ENCODE measurements at regions not wholly inside any gene's neighbourhood (a gene's known extent, or its start where the extent isn't known, plus 50 kb on each side); places are given as distances from the start of the nearest gene placed in this dataset.

DNA sequence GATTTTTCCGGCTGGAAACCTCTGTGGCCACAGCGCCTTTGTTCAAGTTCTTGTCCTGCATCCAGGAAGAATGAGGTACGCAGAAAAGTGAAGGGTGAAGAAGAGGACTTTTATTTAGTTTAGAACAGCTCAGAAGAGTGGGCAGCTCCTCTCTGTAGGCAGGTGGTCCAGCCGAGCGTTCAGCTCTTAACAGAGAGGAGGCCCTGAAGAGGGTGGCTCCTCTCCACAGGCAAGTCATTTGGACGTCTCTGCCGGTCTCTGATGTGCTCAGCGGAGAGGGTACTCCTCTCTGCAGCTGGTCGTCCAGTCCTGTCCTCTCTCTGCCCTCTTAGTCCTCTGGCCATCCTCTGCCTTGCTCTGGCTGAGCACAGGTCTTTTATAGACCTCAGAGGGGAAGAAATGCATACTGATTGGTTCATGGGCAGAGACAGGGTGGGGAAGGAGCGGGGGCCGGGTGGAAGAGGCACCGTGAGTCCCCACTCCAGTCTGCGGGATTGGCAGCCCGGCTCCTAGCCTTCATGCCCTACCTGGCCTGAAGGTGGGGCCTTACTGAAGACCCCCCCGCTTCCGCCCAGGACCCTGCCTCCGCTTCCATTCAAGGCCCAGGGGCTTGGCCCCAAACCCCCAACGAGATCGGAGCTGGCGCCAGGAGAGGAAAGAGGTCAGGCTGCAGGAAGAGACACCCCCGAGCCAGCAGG lies 70.0 kb upstream of the NKD1 start:
- DNase-seq (no peak), ATAC-seq (no peak)
- Histone ChIP-seq H3K4me3 (no peak overlapping the region), H3K27me3 (ENCODE audit: insufficient read depth in 3 of 3, low read length in 2 of 3) (peaks cover 0 to 9% (median 0%) of the 10 kb centered on the region in 3 donors), H3K27ac (no peak overlapping the region), H3K36me3 (ENCODE audit: insufficient read depth in 1 of 2, low read depth in 1 of 2) (no peaks in the 10 kb centered on the region), H3K4me1 (no peaks in the 10 kb centered on the region), H3K9me3 (no peaks in the 10 kb centered on the region)
- TF ChIP-seq CTCF (IDR thresholded peaks at IDR 0.05) = no peak
- intact Hi-C loops (cut with DNase I) = no loop called here
- WGBS, 3 donors = 59 to 66% (median 61%) methylated on average over 19 to 21 of the region's 21 CpGs

- Histone ChIP-seq H3K27ac (no peak overlapping the region), H3K4me1 (no peaks in the 10 kb centered on the region), H3K9me3 (no peaks in the 10 kb centered on the region), H3K36me3 (ENCODE audit: insufficient read depth in 1 of 2, low read depth in 1 of 2) (no peaks in the 10 kb centered on the region), H3K27me3 (ENCODE audit: insufficient read depth in 3 of 3, low read length in 2 of 3) (peaks cover 0 to 5% (median 0%) of the 10 kb centered on the region in 3 donors), H3K4me3 (no peak overlapping the region)
- intact Hi-C loops (cut with DNase I) = no loop called here
- ATAC-seq (no peak), DNase-seq (no peak)
- no peak for TF ChIP-seq CTCF (IDR thresholded peaks at IDR 0.05)
- 67 to 75% (median 73%) methylated on average over 14 of the region's 14 CpGs for WGBS, 3 donors
Observed at GRCh38 chr16:50476486-50477255, 71.5 kb upstream of the NKD1 start.

DNA sequence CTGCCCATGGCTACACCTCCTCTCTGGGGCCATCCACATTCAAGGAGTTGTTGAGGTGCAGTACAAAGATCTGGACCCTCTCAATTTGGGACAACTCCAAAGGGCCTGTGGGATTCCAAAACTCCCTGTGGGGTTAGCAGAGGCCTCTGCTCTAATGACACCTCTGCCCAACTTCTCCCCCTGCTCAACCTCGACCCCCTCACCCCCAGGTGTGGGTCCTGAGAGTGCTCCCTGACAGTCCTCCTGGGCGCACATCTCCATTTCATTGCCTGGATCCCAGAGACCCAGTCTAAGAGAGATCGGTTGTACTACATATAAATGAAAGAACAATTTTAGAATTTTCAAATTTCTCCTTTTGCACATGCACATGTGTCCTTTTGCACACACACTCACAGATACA lies 73.0 kb upstream of the NKD1 start:
- no peaks in the 10 kb centered on the region for H3K36me3 ChIP-seq (ENCODE audit: insufficient read depth in 1 of 2, low read depth in 1 of 2)
- TF ChIP-seq CTCF (IDR thresholded peaks at IDR 0.05) = no peak
- H3K4me3 ChIP-seq = no peak overlapping the region
- H3K4me1 ChIP-seq = no peaks in the 10 kb centered on the region
- WGBS, 3 donors = 78 to 88% (median 84%) methylated on average over 3 of the region's 3 CpGs
- no peak overlapping the region for H3K27ac ChIP-seq
- intact Hi-C loops (cut with DNase I) = no loop called here
- DNase-seq (no peak), ATAC-seq (no peak)
- H3K27me3 ChIP-seq (ENCODE audit: insufficient read depth in 3 of 3, low read length in 2 of 3) = peaks cover 0 to 14% (median 0%) of the 10 kb centered on the region in 3 donors
- peaks cover 3% of the 10 kb centered on the region for H3K9me3 ChIP-seq

DNA sequence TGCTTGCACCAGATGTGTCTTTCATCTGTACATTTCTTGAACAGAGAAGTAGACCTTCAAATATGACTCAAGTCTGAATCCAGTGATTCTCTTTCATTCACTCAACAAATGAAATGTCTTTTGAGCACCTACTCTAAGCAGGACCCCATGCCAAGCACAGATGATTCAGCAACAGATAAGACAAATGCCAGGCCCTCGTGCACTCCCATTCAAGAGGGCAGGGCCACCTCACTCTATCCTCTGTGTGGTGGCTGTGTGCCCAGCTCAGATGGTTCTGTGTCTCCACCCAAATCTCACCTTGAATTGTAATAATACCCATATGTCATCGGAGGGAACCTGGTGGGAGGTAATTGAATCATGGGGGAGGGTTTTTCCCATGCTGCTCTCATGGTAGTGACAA lies 74.1 kb upstream of the NKD1 start:
- intact Hi-C loops (cut with DNase I) = no loop called here
- no peak overlapping the region for H3K4me3 ChIP-seq
- ATAC-seq = no peak
- H3K27ac ChIP-seq = no peak overlapping the region
- peaks cover 0 to 20% (median 0%) of the 10 kb centered on the region in 3 donors for H3K27me3 ChIP-seq (ENCODE audit: insufficient read depth in 3 of 3, low read length in 2 of 3)
- no peaks in the 10 kb centered on the region for H3K36me3 ChIP-seq (ENCODE audit: insufficient read depth in 1 of 2, low read depth in 1 of 2)
- no peak for DNase-seq
- peaks cover 3% of the 10 kb centered on the region for H3K9me3 ChIP-seq
- WGBS, 3 donors = 74 to 76% (median 75%) methylated on average over 2 of the region's 2 CpGs
- no peak for TF ChIP-seq CTCF (IDR thresholded peaks at IDR 0.05)
- H3K4me1 ChIP-seq = no peaks in the 10 kb centered on the region

All from psoas muscle (tissue), 7 donors.